ENCODE measurements at regions not wholly inside any gene's neighbourhood (a gene's known extent, or its start where the extent isn't known, plus 50 kb on each side); places are given as distances from the start of the nearest gene placed in this dataset.

DNA sequence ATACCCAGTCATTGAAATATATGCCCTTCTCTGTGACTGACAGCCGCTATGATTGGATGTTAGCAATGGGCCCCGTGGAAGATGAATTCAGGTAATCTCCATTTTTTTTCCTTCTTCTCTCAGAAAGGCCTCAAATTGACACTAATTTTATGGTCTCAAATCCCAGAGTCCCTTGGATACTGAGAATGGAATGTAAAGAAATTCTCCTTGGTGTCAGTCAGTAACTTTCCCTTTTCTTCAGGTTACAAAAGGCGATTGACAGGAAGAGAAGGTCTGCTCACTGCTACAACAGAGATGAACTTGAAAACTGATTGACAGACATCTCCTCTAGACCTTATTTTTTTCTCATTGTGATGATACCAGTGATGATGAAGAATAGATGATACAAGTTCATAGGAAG, 748.3 kb downstream of the MAT2B start:
- Histone ChIP-seq H3K4me1 (no peaks in the 10 kb centered on the region), H3K27ac (no peak overlapping the region), H3K9me3 (peaks cover 0 to 11% (median 0%) of the 10 kb centered on the region in 8 donors), H3K36me3 (no peaks in the 10 kb centered on the region), H3K27me3 (replicated peaks in 1 of 7) (no peaks in the 10 kb centered on the region), H3K4me3 (no peak overlapping the region)
- 87 to 90% (median 89%) methylated on average over 3 of the region's 3 CpGs for WGBS, 5 donors
- TF ChIP-seq POLR2AphosphoS5 (IDR thresholded peaks at IDR 0.05) (no peak), POLR2A (IDR thresholded peaks at IDR 0.05) (no peak)
- TF ChIP-seq, protein P1, sequence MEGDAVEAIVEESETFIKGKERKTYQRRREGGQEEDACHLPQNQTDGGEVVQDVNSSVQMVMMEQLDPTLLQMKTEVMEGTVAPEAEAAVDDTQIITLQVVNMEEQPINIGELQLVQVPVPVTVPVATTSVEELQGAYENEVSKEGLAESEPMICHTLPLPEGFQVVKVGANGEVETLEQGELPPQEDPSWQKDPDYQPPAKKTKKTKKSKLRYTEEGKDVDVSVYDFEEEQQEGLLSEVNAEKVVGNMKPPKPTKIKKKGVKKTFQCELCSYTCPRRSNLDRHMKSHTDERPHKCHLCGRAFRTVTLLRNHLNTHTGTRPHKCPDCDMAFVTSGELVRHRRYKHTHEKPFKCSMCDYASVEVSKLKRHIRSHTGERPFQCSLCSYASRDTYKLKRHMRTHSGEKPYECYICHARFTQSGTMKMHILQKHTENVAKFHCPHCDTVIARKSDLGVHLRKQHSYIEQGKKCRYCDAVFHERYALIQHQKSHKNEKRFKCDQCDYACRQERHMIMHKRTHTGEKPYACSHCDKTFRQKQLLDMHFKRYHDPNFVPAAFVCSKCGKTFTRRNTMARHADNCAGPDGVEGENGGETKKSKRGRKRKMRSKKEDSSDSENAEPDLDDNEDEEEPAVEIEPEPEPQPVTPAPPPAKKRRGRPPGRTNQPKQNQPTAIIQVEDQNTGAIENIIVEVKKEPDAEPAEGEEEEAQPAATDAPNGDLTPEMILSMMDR (IDR thresholded peaks at IDR 0.05 in 8 of 11, conservative IDR thresholded peaks at IDR 0.05 in 3 of 11): no peak
- DNase-seq: no peak
- intact Hi-C loops (cut with DNase I; ENCODE audit: low total_unique reads): no loop called here

DNA sequence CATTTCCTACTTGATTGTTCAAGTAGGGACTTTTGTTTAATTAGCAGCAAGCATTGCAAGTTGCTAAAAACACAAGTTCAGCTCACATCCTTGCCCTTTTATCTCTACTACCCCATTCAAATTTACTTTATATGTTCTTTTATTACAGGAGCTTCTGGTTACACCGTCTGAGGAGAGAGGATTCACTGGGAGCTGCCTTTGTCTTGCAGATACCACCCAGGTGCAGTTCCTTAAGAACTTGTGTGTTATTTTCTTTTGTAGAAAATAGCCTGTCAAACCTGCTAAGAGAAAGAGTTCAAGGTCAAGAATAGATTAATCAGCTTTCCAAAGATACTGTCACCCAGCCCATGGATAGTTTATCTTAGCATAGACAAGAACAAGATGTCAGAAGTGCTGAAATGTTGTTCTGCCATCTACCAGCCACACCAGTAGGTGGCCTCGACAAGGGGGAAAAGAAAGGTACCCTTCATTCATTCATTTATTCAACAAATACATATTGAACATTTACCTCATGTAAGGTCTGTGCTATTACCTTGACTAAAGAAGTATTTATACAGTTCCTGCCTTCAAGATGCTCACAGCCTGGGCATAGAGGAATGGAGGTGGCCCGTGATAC, 750.3 kb downstream of the MAT2B start:
- TF ChIP-seq POLR2A (IDR thresholded peaks at IDR 0.05): no peak
- TF ChIP-seq, protein P1 (IDR thresholded peaks at IDR 0.05 in 8 of 11, conservative IDR thresholded peaks at IDR 0.05 in 3 of 11): no peak
- Histone ChIP-seq H3K27me3 (replicated peaks in 1 of 7) (no peaks in the 10 kb centered on the region), H3K36me3 (no peaks in the 10 kb centered on the region), H3K9me3 (peaks cover 0 to 9% (median 0%) of the 10 kb centered on the region in 8 donors), H3K4me3 (no peak overlapping the region), H3K27ac (no peak overlapping the region), H3K4me1 (no peaks in the 10 kb centered on the region)
- DNase-seq: no peak
- intact Hi-C loops (cut with DNase I; ENCODE audit: low total_unique reads): no loop called here
- 70 to 85% (median 82%) methylated on average over 3 of the region's 3 CpGs for WGBS, 5 donors

DNA sequence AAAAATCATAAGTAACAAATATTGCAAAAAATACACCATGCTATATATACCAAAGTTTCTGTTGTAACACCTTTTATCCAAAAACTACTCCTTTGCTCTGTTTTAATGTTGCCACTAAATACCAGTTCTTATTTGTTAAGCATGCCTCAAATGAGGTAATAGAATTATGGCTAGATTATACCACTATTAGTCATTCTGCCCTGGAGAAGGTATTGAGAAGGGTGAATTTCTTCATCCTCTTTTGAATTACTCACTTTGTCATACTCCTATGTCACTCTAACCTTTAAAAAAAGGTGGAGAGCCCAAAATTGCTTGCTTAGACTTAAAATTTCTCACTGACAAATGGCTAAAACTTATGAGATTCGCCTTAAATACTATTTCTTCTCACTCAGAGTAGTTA, 750.9 kb downstream of the MAT2B start:
- TF ChIP-seq, protein P1 (IDR thresholded peaks at IDR 0.05 in 8 of 11, conservative IDR thresholded peaks at IDR 0.05 in 3 of 11): no peak
- TF ChIP-seq POLR2AphosphoS5 (IDR thresholded peaks at IDR 0.05) (no peak), POLR2A (IDR thresholded peaks at IDR 0.05) (no peak)
- Histone ChIP-seq H3K27ac (no peak overlapping the region), H3K4me3 (no peak overlapping the region), H3K9me3 (peaks cover 0 to 7% (median 0%) of the 10 kb centered on the region in 8 donors), H3K4me1 (no peaks in the 10 kb centered on the region), H3K36me3 (no peaks in the 10 kb centered on the region), H3K27me3 (replicated peaks in 1 of 7) (no peaks in the 10 kb centered on the region)
- no peak for DNase-seq
- WGBS, 5 donors: 47 to 71% (median 54%) methylated on average over 1 of the region's 1 CpG
- intact Hi-C loops (cut with DNase I; ENCODE audit: low total_unique reads): no loop called here

- H3K9me3 ChIP-seq: peaks cover 0 to 1% (median 0%) of the 10 kb centered on the region in 8 donors
- intact Hi-C loops (cut with DNase I; ENCODE audit: low total_unique reads): no loop called here
- no peaks in the 10 kb centered on the region for H3K4me1 ChIP-seq
- 85 to 93% (median 87%) methylated on average over 2 of the region's 2 CpGs for WGBS, 5 donors
- no peak overlapping the region for H3K27ac ChIP-seq
- no peaks in the 10 kb centered on the region for H3K27me3 ChIP-seq (replicated peaks in 1 of 7)
- no peak for DNase-seq
- TF ChIP-seq POLR2AphosphoS5 (IDR thresholded peaks at IDR 0.05) (no peak), POLR2A (IDR thresholded peaks at IDR 0.05) (no peak)
- TF ChIP-seq, protein P1 (IDR thresholded peaks at IDR 0.05 in 8 of 11, conservative IDR thresholded peaks at IDR 0.05 in 3 of 11): no peak
- no peak overlapping the region for H3K4me3 ChIP-seq
- H3K36me3 ChIP-seq: no peaks in the 10 kb centered on the region
Measured at GRCh38 chr5:164256954-164257353, 751.5 kb downstream of the MAT2B start.
